Testis (tissue), 2 donors: ENCODE measurements at regions not wholly inside any gene's neighbourhood (a gene's known extent, or its start where the extent isn't known, plus 50 kb on each side); places are given as distances from the start of the nearest gene placed in this dataset.

ENCODE experiments used
- CTCF ChIP-seq, 3 experiments: fragments of 450-650 bp in 2 of 3; fragments of 200-600 bp in 1 of 3; sonication (generic) in 1 of 3; IDR thresholded peaks; one replicate each; pipeline ENCODE4 v1.5.1; 2016 to 2019; ENCODE audit warnings: antibody characterized with exemption in 3 of 3, mild to moderate bottlenecking in 2 of 3, moderate library complexity in 1 of 3
- POLR2A ChIP-seq: fragments of 450-650 bp; IDR thresholded peaks from one replicate; pipeline ENCODE4 v1.6.1; 2017; ENCODE audit warnings: antibody characterized with exemption, mild to moderate bottlenecking, moderate library complexity

DNA sequence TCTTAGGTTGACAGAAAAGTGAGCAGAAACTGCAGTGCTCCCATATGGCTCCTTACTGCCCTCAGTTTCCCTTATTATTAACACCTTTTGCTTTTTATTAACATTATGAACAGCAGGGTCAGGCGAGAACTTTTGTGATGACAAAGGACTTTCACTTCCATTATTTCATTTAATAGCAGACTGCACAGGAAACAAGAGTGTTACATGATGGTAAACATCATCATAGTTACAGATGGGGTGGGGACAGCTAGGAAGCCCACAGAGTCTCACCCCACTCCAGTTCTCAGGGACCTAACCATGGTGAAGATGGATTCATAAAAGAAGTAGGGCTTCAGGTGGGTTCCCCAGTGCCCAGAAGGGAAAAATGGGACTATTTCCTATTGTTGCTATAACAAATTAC is 110.1 kb upstream of the PELI2 start:
- TF ChIP-seq POLR2A: no peak
- TF ChIP-seq CTCF (IDR thresholded peaks at IDR 0.05): no peak
